H9 (cell line): ENCODE measurements at regions not wholly inside any gene's neighbourhood (a gene's known extent, or its start where the extent isn't known, plus 50 kb on each side); places are given as distances from the start of the nearest gene placed in this dataset.

Source experiments
- DNase-seq: peaks from one replicate; pipeline ENCODE4 v3.0.0-alpha.2; 2017
- H2AFZ ChIP-seq: one replicate; pipeline ENCODE4 v1.6.1; 2013; ENCODE audit warnings: mild to moderate bottlenecking, low read length, control low read depth, moderate library complexity
- H2AK5ac ChIP-seq: 2 replicates; pipeline ENCODE4 v1.6.1; 2013; ENCODE audit warnings: low read length, control low read depth, mixed read lengths; ENCODE audit not compliant: insufficient read length
- H2BK120ac ChIP-seq: one replicate; pipeline ENCODE4 v1.6.1; 2013; ENCODE audit warnings: low read depth, mild to moderate bottlenecking, low read length, control low read depth, inconsistent platforms; ENCODE audit not compliant: poor library complexity, severe bottlenecking
- H2BK12ac ChIP-seq: 2 replicates; pipeline ENCODE4 v1.6.1; 2013; ENCODE audit warnings: low read length, control low read depth, mixed read lengths, low read depth; ENCODE audit not compliant: insufficient read length
- H2BK15ac ChIP-seq: 2 replicates; pipeline ENCODE4 v1.6.1; 2013; ENCODE audit warnings: low read depth, low read length, control low read depth
- H2BK20ac ChIP-seq: one replicate; pipeline ENCODE4 v1.6.1; 2013; ENCODE audit warnings: low read depth, mild to moderate bottlenecking, low read length, control low read depth, inconsistent platforms; ENCODE audit not compliant: poor library complexity, severe bottlenecking
- H2BK5ac ChIP-seq: 2 replicates; pipeline ENCODE4 v1.6.1; 2013; ENCODE audit warnings: low read length, control low read depth, mixed read lengths; ENCODE audit not compliant: insufficient read length
- H3K14ac ChIP-seq: 2 replicates; pipeline ENCODE4 v1.6.1; 2013; ENCODE audit warnings: low read length, control low read depth; ENCODE audit not compliant: insufficient read depth
- H3K18ac ChIP-seq: 2 replicates; pipeline ENCODE4 v1.6.1; 2013; ENCODE audit warnings: low read depth, mild to moderate bottlenecking, mixed read lengths, low read length, control low read depth; ENCODE audit not compliant: insufficient read length
- H3K23ac ChIP-seq: 2 replicates; pipeline ENCODE4 v1.6.1; 2013; ENCODE audit warnings: low read length, control low read depth, mixed read lengths, low read depth; ENCODE audit not compliant: insufficient read length
- H3K23me2 ChIP-seq: 2 replicates; pipeline ENCODE4 v1.6.1; 2013; ENCODE audit warnings: low read depth, mild to moderate bottlenecking, mixed read lengths, low read length, control low read depth; ENCODE audit not compliant: insufficient read length, poor library complexity, severe bottlenecking
- H3K27ac ChIP-seq: 2 replicates; pipeline ENCODE4 v1.5.1; 2013; ENCODE audit warnings: low read length, control low read depth, mixed read lengths, low read depth; ENCODE audit not compliant: insufficient read length
- H3K27me3 ChIP-seq: 2 replicates; pipeline ENCODE4 v1.6.1; 2013; ENCODE audit warnings: low read length, control low read depth, inconsistent platforms; ENCODE audit not compliant: insufficient read depth
- H3K4ac ChIP-seq: 2 replicates; pipeline ENCODE4 v1.6.1; 2013; ENCODE audit warnings: low read depth, mild to moderate bottlenecking, control low read depth, inconsistent platforms, low read length, moderate library complexity
- H3K4me1 ChIP-seq: 2 replicates; pipeline ENCODE4 v1.6.1; 2013; ENCODE audit warnings: low read length, control low read depth, inconsistent platforms; ENCODE audit not compliant: insufficient read depth
- H3K4me2 ChIP-seq: 2 replicates; pipeline ENCODE4 v1.6.1; 2013; ENCODE audit warnings: low read length, control low read depth, mixed read lengths; ENCODE audit not compliant: insufficient read length, insufficient read depth
- H3K56ac ChIP-seq: 2 replicates; pipeline ENCODE4 v1.6.1; 2013; ENCODE audit warnings: low read depth, mild to moderate bottlenecking, mixed read lengths, low read length, control low read depth; ENCODE audit not compliant: insufficient read length
- H3K79me1 ChIP-seq: 2 replicates; pipeline ENCODE4 v1.6.1; 2013; ENCODE audit warnings: low read depth, mild to moderate bottlenecking, moderate library complexity, low read length, control low read depth, inconsistent platforms; ENCODE audit not compliant: insufficient read depth, poor library complexity, severe bottlenecking
- H3K79me2 ChIP-seq: 2 replicates; pipeline ENCODE4 v1.6.1; 2013; ENCODE audit warnings: low read length, control low read depth, inconsistent platforms; ENCODE audit not compliant: insufficient read depth
- H3K9ac ChIP-seq: 2 replicates; pipeline ENCODE4 v1.6.1; 2013; ENCODE audit warnings: low read length, control low read depth, mixed read lengths; ENCODE audit not compliant: insufficient read length; ENCODE audit errors: extremely low read depth
- H3K9me3 ChIP-seq: one replicate; pipeline ENCODE4 v1.6.1; 2013; ENCODE audit warnings: low read depth, low read length, inconsistent platforms; ENCODE audit not compliant: control insufficient read depth
- H3T11ph ChIP-seq: one replicate; pipeline ENCODE4 v1.6.1; 2013; ENCODE audit warnings: mild to moderate bottlenecking, low read length, control low read depth, inconsistent platforms
- H4K20me1 ChIP-seq: one replicate; pipeline ENCODE4 v1.6.1; 2013; ENCODE audit not compliant: control insufficient read depth, insufficient read length, insufficient read depth
- H4K5ac ChIP-seq: 2 replicates; pipeline ENCODE4 v1.6.1; 2013; ENCODE audit warnings: low read depth, mild to moderate bottlenecking, mixed read lengths, low read length, control low read depth; ENCODE audit not compliant: insufficient read length
- H4K8ac ChIP-seq: replicated peaks from 2 replicates; pipeline ENCODE4 v1.6.1; 2013; ENCODE audit warnings: low read length, control low read depth, mixed read lengths, low read depth; ENCODE audit not compliant: insufficient read length
- H4K91ac ChIP-seq: 2 replicates; pipeline ENCODE4 v1.6.1; 2013; ENCODE audit warnings: low read depth, mild to moderate bottlenecking, moderate library complexity, mixed read lengths, low read length, control low read depth; ENCODE audit not compliant: insufficient read length
- H3K27ac Mint-ChIP-seq, 3 experiments: 2 replicates in 2 of 3; 3 replicates in 1 of 3; pipeline ENCODE4 v1.8.0; 2020 to 2021; ENCODE audit warnings: mixed read lengths in 3 of 3, mild to moderate bottlenecking in 1 of 3, moderate library complexity in 1 of 3
- H3K27me3 Mint-ChIP-seq: 2 replicates; pipeline ENCODE4 v1.8.0; 2021; ENCODE audit warnings: low read depth, mild to moderate bottlenecking, moderate library complexity, mixed read lengths
- H3K36me3 Mint-ChIP-seq, 3 experiments: 2 replicates in 2 of 3; 3 replicates in 1 of 3; pipeline ENCODE4 v1.8.0; 2020 to 2021; ENCODE audit warnings: low read depth in 3 of 3, mixed read lengths in 3 of 3; ENCODE audit not compliant: insufficient read depth in 1 of 3
- H3K4me1 Mint-ChIP-seq, 2 experiments: 2 replicates each; pipeline ENCODE4 v1.8.0; 2020; ENCODE audit warnings: mixed read lengths in 2 of 2
- H3K4me3 Mint-ChIP-seq, 2 experiments: 2 replicates in 1 of 2; 3 replicates in 1 of 2; pipeline ENCODE4 v1.8.0; 2020 to 2021; ENCODE audit warnings: mild to moderate bottlenecking in 2 of 2, mixed read lengths in 2 of 2, moderate library complexity in 1 of 2
- H3K9me3 Mint-ChIP-seq, 2 experiments: 2 replicates in 1 of 2; 3 replicates in 1 of 2; pipeline ENCODE4 v1.8.0; 2020; ENCODE audit warnings: mild to moderate bottlenecking in 2 of 2, mixed read lengths in 2 of 2, moderate library complexity in 1 of 2
- CTCF ChIP-seq: fragments of 200-600 bp; sonication (generic); conservative IDR thresholded peaks from 3 replicates; pipeline ENCODE4 v1.8.0; 2021; ENCODE audit warnings: antibody characterized with exemption, mild to moderate bottlenecking
- WGBS: extraction: QIAGEN DNeasy Blood & Tissue Kit; methylation state at CpG from one replicate; pipeline ENCODE4 v1.1.7; 2013; ENCODE audit warnings: missing lambda C conversion rate, low lambda C conversion rate, mixed read lengths; ENCODE audit not compliant: insufficient read length; ENCODE audit errors: extremely low coverage; 5-methylcytosine and 5-hydroxymethylcytosine counted together

- no peaks in the 10 kb centered on the region for H3K9me3 ChIP-seq
- peaks cover 53 to 59% of the 10 kb centered on the region in 2 experiments for H3K9me3 Mint-ChIP-seq
- H3K4me1 Mint-ChIP-seq = no peaks in the 10 kb centered on the region
Observed at GRCh38 chr21:24259241-24259640, 1348.0 kb downstream of the MRPL39 start.

More at GRCh38 chr21:24259241-24259640, 1348.0 kb downstream of the MRPL39 start:
- H3K18ac ChIP-seq = no peak overlapping the region
- H3T11ph ChIP-seq = no peak overlapping the region
- WGBS = no CpG with 5 or more reads among the region's 1 CpG
- H2BK15ac ChIP-seq = no peak overlapping the region
- no peak overlapping the region for H3K23ac ChIP-seq
- Mint-ChIP-seq H3K36me3 (peaks cover 0 to 22% (median 3%) of the 10 kb centered on the region in 3 experiments; a peak in 3 of 7 replicates), H3K27me3 (no peaks in the 10 kb centered on the region), H3K27ac (no peak overlapping the region), H3K4me3 (no peak overlapping the region)
- no peak overlapping the region for H3K27ac ChIP-seq
- no peak overlapping the region for H3K9ac ChIP-seq
- H3K23me2 ChIP-seq = no peaks in the 10 kb centered on the region
- H2BK20ac ChIP-seq = no peak overlapping the region
- H3K27me3 ChIP-seq = no peaks in the 10 kb centered on the region
- H2AFZ ChIP-seq = no peak overlapping the region
- TF ChIP-seq CTCF = no peak
- no peak overlapping the region for H4K91ac ChIP-seq
- no peak overlapping the region for H4K8ac ChIP-seq
- no peak for DNase-seq
- no peaks in the 10 kb centered on the region for H3K79me1 ChIP-seq
- no peak overlapping the region for H3K4me2 ChIP-seq
- H3K4me1 ChIP-seq = no peaks in the 10 kb centered on the region
- no peak overlapping the region for H3K56ac ChIP-seq
- H2BK120ac ChIP-seq = no peak overlapping the region
- H4K5ac ChIP-seq = no peak overlapping the region
- no peak overlapping the region for H3K14ac ChIP-seq
- H2BK5ac ChIP-seq = no peak overlapping the region
- H2BK12ac ChIP-seq = no peak overlapping the region
- no peak overlapping the region for H2AK5ac ChIP-seq
- no peaks in the 10 kb centered on the region for H4K20me1 ChIP-seq
- no peak overlapping the region for H3K4ac ChIP-seq
- H3K79me2 ChIP-seq = no peaks in the 10 kb centered on the region
